ENCODE measurements at regions not wholly inside any gene's neighbourhood (a gene's known extent, or its start where the extent isn't known, plus 50 kb on each side); places are given as distances from the start of the nearest gene placed in this dataset.

DNA sequence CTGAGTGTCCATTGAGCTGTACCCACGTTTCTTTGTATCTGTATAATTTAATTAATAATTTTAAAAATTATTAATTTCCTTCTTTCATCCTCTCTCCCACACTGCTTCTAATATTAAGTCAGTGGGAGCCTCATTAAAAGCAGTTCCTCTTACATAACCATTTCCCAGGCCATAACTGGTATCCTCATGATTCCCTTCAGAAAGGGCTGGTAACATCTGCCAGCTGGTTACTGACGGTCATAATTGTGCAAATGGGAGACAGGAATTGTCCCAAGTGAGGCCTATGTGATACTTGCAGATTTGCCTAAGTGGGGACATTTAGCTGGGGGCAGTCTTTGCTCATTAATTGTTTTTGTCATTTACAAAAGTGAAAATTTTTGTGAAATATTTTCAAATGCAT is 69.0 kb upstream of the SPAG17 start:
- Histone ChIP-seq H3K36me3 (no peaks in the 10 kb centered on the region), H3K9me3 (no peaks in the 10 kb centered on the region), H3K27me3 (no peaks in the 10 kb centered on the region), H3K27ac (no peak overlapping the region), H3K4me1 (no peaks in the 10 kb centered on the region), H3K4me3 (no peak overlapping the region)
- no peak for TF ChIP-seq EP300 (IDR thresholded peaks at IDR 0.05)
- TF ChIP-seq, protein P1, sequence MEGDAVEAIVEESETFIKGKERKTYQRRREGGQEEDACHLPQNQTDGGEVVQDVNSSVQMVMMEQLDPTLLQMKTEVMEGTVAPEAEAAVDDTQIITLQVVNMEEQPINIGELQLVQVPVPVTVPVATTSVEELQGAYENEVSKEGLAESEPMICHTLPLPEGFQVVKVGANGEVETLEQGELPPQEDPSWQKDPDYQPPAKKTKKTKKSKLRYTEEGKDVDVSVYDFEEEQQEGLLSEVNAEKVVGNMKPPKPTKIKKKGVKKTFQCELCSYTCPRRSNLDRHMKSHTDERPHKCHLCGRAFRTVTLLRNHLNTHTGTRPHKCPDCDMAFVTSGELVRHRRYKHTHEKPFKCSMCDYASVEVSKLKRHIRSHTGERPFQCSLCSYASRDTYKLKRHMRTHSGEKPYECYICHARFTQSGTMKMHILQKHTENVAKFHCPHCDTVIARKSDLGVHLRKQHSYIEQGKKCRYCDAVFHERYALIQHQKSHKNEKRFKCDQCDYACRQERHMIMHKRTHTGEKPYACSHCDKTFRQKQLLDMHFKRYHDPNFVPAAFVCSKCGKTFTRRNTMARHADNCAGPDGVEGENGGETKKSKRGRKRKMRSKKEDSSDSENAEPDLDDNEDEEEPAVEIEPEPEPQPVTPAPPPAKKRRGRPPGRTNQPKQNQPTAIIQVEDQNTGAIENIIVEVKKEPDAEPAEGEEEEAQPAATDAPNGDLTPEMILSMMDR (IDR thresholded peaks at IDR 0.05) = no peak
- WGBS, 2 donors = 76 to 79% methylated on average over 2 of the region's 2 CpGs
- no peak for DNase-seq (ENCODE audit: low spot score in 2 of 2)

DNA sequence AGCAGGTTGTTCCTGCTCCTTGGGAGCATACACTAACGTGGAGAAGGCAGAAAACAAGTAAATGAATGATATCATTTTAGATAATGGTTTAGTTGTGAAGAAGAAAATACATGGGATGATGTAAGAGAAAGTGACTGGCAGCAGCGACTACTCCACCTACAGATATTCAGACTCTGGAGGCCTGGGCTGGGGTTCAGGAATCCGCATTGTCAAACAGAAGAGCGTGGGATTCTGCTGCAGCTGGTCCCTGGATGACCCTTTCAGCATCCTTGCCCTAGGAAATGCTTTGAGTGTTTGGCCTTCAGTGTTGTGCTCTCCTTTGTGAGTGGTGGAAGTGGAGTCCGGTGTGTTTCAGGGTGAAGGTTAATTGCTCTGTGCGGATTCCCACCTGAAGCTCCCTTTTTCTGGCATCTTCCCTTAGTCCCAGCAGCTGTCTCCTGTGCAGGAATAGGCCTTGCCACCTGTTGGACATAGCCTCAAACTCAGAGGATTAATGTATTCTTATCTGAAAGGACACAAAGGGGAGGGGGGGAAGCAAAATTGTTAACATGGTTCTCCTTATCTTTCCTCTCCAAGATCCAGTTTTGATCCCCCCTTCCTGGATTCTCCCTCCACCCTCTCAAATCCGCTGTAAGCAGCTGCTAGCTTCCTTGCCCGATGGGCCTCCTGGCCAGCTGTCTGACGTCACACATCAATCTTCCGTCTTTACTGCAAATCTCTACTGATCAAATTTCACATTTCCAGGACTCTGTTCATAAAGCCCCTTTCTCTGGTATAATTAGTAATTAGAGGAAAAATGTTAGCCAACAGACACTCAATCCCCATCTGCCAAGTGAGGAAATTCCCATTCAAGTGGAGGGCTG is 68.3 kb upstream of the SPAG17 start:
- Histone ChIP-seq H3K4me1 (no peaks in the 10 kb centered on the region), H3K27me3 (no peaks in the 10 kb centered on the region), H3K9me3 (no peaks in the 10 kb centered on the region), H3K27ac (no peak overlapping the region), H3K36me3 (no peaks in the 10 kb centered on the region), H3K4me3 (no peak overlapping the region)
- no peak for DNase-seq (ENCODE audit: low spot score in 2 of 2)
- no peak for TF ChIP-seq POLR2A (IDR thresholded peaks at IDR 0.05)
- TF ChIP-seq, protein P1 (IDR thresholded peaks at IDR 0.05) = no peak
- no peak for TF ChIP-seq EP300 (IDR thresholded peaks at IDR 0.05)
- WGBS, 2 donors = 52% methylated on average over 10 of the region's 10 CpGs

DNA sequence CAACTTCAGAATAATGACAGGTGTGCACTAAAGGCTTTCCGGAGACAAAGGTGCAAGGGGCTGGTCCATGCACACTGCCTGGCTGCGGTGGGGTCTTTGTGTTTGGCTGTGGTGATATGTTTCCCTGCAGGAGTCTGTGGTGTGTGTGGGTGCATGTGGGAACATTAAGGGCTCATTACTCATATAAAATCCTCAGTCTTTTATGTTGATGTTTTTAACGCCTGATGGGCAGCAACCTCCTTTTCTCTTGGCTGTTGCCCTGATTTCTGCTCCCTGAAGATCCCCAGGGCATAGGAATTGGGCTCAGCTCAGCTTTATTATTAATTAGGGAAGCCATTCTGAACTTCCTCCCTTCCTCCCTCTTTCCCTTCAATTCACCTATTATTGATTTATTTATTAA is 67.6 kb upstream of the SPAG17 start:
- Histone ChIP-seq H3K4me3 (no peak overlapping the region), H3K27me3 (no peaks in the 10 kb centered on the region), H3K36me3 (no peaks in the 10 kb centered on the region), H3K4me1 (no peaks in the 10 kb centered on the region), H3K9me3 (no peaks in the 10 kb centered on the region), H3K27ac (no peak overlapping the region)
- DNase-seq (ENCODE audit: low spot score in 2 of 2) = no peak
- TF ChIP-seq POLR2A (IDR thresholded peaks at IDR 0.05) = no peak
- TF ChIP-seq EP300 (IDR thresholded peaks at IDR 0.05) = no peak
- TF ChIP-seq, protein P1 (IDR thresholded peaks at IDR 0.05) = no peak
- 74 to 76% methylated on average over 3 of the region's 3 CpGs for WGBS, 2 donors

DNA sequence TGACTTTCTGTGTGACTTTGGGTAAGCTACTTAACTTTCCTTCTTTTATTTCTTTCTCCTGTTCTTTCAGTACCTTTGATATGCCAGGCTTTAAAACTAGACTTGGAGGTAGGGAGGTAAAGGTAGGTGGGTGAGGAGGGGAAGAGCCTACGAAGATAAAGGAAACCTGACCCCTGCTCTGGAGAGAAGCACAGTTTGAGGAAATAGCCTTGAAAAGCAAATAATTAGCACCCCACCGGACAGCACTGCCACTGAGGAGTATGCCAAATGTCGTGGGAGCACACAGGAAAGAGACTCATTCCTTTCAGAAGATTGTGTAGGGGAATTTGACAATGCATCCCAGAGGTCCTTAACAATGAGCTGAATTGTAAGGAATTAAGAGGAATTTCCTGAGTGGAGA is 65.2 kb upstream of the SPAG17 start:
- Histone ChIP-seq H3K4me1 (no peaks in the 10 kb centered on the region), H3K4me3 (no peak overlapping the region), H3K27me3 (no peaks in the 10 kb centered on the region), H3K36me3 (no peaks in the 10 kb centered on the region), H3K27ac (no peak overlapping the region), H3K9me3 (no peaks in the 10 kb centered on the region)
- DNase-seq (ENCODE audit: low spot score in 2 of 2) = no peak
- no peak for TF ChIP-seq POLR2A (IDR thresholded peaks at IDR 0.05)
- TF ChIP-seq, protein P1 (IDR thresholded peaks at IDR 0.05) = no peak
- no peak for TF ChIP-seq EP300 (IDR thresholded peaks at IDR 0.05)
- WGBS, 2 donors = 33 to 37% methylated on average over 3 of the region's 3 CpGs

DNA sequence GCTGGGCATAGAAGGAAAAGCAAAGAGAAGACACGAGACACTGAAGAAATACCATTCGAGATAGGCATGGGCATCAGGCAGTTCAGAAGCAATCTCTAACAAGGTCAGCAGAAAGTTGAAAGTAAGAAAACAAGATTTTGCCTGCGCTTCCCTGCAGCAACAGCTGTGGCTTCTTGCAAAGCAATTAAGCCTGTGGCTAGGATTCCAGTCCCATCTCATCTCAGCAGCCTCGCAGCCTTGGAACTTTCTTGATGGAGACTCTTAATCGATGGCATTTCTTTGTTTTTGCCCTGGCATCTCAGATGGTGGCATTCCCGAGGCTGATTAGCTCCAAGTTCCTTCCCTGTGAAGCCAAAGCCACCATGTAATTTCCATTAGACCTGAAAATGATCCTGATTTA is 64.6 kb upstream of the SPAG17 start:
- Histone ChIP-seq H3K9me3 (no peaks in the 10 kb centered on the region), H3K4me3 (no peak overlapping the region), H3K27me3 (no peaks in the 10 kb centered on the region), H3K36me3 (no peaks in the 10 kb centered on the region), H3K27ac (no peak overlapping the region), H3K4me1 (no peaks in the 10 kb centered on the region)
- TF ChIP-seq POLR2A (IDR thresholded peaks at IDR 0.05) (no peak), EP300 (IDR thresholded peaks at IDR 0.05) (no peak)
- TF ChIP-seq, protein P1 (IDR thresholded peaks at IDR 0.05) = no peak
- DNase-seq (ENCODE audit: low spot score in 2 of 2) = no peak
- 65 to 71% methylated on average over 6 of the region's 6 CpGs for WGBS, 2 donors
